NCI-H1417 (cell line): ENCODE measurements at regions not wholly inside any gene's neighbourhood (a gene's known extent, or its start where the extent isn't known, plus 50 kb on each side); places are given as distances from the start of the nearest gene placed in this dataset.

ENCODE experiments used
- DNase-seq, 3 experiments: peaks; one replicate each; lab custom pipeline; 2025; lab: John Stamatoyannopoulos, UW

DNA sequence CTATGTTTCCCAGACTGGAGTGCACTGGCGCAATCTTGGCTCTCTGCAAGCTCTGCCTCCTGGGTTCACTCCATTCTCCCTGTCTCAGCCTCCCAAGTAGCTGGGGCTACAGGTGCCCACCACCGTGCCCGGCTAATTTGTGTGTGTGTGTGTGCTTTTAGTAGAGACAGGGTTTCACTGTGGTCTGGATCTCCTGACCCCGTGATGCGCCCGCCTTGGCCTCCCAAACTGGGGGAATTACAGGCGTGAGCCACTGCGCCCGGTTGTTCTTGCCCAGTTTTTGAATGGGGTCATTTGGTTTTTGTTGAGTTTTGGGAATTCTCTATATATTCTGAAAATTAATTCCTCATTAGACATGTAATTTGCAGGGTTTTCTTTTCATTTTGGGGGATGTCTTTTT is 238.4 kb upstream of the PRR20A start:
- DNase-seq: no peak

DNA sequence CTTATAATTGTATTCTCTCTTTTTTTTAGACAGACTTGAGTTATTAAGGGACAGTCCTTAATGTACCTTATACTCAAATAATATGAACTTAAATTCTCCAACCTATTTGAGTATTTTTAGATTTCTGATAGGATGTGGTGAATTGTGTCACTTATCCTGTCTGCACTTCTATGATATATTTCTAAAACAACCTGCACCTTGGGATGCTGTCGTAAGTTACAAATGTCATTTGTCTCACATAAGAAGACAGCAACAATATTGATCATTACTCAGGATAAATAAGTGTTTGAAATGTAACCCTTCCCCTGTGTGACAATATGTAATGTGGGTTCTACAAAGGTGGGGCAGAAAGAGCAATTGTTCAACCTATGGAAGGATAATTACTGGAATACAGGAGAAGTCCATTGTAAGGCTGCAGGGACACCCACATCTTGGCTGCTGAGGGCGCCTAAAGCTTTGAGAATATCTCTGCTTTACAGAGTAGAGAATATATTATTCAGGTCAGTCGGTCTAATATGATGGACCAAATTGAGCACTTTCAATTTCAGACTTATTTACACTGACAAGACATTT is 236.9 kb upstream of the PRR20A start:
- no peak for DNase-seq

DNA sequence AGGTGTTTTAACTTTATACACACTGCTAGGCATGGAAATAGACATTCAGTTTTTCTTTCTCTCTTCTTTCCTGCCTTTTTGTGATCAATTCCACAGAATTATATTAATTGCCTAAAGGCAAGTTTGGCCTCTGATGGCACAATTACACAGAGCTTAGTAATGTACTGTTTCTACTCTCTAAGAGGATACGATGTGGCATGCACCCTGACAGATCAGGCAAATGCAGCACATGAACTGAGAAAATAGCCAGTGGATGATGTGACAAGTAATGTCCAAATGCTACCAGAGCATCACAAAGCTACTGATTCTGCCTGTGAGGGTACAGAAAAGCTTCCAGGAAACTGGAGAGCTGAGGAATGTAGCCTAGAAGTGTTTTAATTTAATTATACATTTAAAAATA is 233.8 kb upstream of the PRR20A start:
- DNase-seq: no peak

DNA sequence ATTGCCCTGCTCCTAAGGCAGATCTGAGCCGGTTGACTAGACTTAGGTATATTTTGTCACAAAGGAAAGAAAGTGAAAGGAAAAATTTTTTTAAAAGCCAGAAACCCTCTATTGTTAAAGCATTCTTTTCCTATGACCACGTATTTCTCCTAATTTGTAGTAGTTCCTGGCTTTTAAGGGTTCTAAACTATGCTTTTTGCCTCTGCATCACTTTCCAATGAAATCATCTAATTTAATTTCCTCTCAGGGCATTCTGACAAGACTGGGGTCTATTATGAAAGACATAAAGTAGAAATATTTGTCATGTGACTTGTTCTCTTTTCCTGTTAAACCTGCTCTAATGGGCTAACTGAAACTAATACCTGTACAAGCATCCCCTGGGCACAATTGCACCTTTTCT is 233.0 kb upstream of the PRR20A start:
- no peak for DNase-seq

DNA sequence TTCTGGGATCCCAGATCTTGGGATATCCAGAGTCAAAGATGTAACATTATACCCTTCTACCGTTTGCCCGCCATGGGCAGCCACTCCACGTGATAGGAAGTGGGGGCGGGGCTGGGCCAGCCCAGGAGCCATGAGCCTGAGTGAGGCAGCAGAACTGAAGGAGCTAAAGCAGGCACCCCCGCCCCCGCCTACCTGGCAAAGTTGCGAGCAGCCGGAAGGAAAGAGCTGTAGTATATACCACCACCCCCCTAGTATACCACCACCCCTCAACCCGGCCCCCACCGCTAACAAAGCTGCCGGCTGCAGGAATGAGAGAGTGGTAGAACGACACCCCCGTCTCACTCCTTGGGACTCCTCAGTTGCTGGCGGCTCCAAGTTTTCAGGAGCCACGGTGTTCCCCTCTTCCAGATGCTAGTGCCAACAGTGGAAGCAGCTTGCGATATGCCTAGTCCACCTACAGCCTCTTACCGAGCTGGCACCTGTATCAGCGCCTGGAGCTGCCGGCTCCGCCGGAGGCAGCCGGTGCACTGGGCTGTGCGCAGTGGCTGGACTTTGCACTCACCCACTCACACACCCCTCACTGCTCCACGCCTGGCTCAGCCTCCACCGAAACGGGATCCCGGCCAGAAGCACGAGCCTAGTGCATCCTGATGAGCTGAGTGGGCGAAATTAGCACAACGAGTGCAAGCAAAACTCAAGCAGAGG is 230.7 kb upstream of the PRR20A start:
- no peak for DNase-seq

DNA sequence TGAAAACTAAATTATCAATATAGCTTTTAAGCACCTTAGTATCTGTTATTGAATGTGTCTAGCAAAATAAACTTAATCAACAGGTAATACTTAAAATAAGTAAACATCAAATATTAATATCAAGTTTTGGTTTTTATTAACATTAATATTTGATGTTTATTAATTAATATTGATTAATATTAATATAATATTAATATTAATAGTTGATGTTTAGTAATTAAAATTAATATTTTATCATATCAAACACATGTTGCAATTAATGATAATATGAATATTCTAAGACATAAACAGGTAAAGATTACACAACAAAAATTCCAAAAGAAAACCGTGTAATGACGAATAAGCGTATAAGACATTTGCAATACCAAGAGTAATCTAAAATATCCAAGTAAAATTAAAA is 222.8 kb upstream of the PRR20A start:
- no peak for DNase-seq

DNA sequence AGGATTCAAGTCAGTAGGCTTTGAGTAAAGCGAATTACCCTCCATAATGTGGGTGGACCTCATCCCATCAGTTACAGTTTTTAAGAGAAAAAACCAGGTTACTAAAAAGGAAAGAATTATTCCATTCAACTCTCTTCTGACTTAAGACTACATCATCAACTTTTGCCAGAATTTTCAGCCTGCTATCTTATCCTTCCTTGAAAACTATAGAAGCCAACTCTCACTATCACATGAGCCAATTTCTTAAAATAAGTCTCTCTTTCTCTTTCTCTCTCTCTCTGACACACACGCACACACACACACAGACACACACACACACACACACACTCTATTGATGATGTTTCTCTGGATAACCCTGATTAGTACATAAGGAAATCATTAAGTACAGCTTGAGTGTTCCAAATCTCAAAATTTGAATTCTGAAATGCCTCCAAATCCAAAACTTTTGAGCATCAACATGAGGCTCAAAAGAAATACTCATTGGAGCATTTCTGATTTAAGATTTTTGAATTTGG is 217.0 kb upstream of the PRR20A start:
- no peak for DNase-seq

DNA sequence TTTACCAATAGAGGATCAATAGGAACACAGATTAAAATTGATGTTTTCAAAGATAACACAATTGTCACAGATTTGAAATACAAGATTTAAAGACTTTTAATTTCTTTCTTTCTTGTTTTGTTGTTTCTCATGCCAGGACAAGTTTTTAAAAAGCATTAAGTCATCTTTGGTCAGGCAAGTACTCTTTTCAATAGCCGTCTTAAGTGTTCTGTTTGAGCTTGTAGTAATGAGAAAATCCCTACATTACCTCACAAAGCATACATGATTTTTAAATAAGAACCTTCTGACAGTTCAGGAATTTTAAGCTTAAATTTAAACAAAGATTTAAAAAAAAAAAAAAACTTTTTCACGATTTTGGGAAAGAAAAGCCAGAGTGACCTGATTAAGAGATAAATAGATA is 216.3 kb upstream of the PRR20A start:
- DNase-seq: no peak

DNA sequence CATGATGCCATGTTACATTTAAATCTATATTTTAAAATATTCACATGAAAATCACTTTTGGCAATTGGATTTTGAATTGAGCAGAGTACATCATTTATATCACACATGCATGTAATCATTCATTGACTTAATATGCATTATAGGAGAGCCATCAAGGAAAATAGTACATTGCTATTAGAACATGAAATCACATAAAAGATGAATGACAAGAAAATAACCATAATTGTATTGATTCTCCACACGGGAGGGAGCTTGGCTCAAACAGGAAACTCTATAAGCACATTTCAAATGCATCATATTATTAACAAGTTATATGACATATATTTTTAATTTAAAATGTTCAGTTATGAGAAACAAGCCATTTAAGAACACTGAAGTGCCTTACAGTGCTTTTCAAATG is 208.6 kb upstream of the PRR20A start:
- DNase-seq: peak in 2 of 3 experiments; percentile 49 to 90

DNA sequence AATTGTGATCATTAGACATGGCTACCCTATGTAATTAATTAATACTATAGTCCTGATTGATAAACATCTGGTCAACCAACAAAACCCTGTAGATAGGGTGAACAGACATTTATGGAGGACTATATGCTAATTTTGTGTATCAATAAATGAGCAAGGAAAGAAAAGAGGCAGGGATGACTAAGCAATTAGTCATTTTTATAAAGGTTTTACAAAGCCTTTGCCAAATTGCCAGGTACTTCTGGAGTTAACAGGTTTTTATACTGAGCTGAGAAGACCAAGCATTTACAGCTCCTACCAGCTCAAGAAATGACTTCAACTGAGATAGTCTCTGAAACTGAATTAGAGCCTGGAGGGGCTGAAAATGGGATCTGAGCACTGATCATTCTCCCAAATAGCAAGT is 186.8 kb upstream of the PRR20A start:
- DNase-seq: no peak

DNA sequence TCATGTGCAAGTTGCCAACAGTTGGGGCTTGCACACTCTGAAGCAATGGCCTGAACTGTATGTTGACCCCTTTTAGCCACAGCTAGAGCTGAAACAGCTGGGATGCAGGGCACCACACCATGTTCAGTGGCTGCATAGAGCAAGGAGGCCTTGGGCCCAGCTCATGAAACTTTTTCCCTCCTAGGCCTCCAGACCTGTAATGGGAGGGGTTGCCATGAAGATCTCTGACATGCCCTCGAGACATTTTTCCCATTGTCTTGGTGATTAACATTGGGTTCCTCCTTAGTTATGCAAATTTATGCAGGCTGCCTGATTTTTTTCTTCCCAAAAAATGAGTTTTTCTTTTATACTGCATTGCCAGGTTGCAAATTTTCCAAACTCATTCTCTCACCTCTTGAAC is 165.1 kb upstream of the PRR20A start:
- no peak for DNase-seq

DNA sequence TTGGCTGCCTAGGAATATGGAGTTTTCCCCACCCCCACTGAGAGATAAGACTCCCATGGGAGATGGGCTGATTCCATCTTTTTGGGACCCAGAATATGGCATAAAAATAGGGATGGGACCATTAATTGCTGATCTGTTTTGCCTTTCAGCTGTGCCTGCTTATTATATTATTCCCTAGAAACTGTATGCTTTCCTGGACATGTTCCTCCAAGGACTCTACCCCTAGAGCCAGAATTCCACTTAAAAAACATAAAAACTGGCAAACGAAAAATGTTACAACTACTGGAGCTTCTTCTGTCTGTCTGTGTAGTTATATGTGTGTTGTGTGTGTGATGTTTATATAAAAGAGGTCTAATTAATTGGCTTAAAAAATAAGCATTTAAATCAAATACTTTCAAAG is 159.9 kb upstream of the PRR20A start:
- no peak for DNase-seq

DNA sequence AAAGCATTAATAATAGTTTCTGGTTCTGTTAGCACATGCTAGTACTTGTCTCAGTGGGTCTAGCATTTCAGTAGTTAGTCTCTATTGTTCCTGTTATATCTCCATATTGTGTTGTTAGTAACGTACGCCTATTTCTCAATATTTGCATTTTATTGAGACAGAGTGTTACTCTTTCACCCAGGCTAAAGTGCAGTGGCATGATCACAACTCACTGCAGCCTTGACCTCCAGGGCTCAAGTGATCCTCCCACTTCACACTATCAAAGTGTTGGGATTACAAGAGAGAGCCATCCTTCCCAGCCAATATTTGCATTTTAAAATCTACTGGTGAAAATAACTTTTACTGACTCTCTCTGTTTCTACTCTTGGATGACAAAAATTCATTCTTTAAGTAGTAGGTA is 154.6 kb upstream of the PRR20A start:
- no peak for DNase-seq

DNA sequence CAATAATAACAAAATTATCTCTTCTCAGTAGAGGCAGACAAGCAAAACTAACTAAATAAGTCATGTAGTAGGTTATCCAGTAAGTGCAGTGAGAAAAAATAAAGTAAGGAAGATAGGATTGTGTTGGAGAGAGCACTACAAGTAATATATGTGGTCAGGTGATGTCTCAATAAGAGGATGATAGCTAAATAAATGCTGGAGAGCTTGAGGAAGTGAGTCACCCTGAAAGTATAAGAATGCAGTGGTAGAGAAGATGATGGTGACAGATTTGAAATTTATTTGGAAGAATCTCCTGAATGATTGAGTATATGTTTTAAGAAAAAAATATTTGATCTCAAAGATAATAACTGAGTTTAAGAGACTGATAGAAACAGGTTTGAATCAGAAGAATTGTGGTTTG is 152.2 kb upstream of the PRR20A start:
- no peak for DNase-seq

DNA sequence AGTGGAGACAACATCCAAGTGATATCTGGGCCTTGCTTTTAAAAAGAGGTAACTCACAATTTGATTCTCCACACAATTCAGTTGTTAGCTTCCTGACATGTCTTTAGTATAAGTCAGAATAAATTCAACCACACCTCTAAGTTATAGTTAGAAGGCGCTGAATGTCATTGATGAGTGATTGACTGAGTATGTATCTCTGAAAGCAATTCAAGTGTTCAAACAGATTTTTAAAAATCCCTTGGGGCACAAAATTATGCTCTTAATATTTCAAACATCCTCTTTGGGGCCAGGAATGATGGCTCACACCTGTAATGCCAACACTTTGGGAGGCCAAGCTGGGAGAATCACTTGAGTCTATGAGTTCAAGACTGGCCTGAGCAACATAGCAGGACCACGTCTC is 137.0 kb upstream of the PRR20A start:
- no peak for DNase-seq

DNA sequence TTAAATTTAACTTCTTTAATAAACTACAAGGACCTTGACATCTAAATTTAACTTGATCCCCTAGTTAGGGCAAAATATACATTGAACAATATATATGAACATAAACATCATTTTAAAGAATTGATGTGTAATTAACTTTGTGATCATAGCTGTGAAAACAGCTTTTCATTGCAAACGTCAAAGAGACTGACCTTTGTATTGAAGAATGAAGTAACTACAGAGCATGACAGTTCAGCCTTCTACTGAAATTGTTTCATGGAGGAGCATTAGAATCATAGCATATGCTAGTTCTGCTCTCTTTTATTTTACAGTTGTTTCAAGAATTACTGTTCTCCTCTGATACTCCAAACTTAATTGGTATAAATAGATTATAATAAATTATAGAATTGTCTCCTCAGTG is 123.4 kb upstream of the PRR20A start:
- DNase-seq: no peak

DNA sequence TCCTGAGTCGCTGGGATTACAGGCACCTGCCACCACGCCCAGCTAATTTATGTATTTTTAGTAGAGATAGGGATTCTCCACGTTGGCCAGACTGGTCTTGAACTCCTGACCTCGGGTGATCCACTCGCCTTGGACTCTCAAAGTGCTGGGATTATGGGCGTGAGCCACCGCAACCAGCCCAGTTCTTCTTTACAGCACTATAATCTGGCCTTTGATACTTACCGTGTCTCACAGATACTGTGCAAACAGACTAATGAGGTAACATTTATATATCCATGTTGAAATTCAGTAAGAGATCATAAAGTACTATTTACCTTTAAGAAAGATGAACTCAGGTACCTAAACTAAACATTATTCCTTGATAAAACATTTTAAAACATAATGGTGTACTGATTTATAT is 121.8 kb upstream of the PRR20A start:
- DNase-seq: no peak

DNA sequence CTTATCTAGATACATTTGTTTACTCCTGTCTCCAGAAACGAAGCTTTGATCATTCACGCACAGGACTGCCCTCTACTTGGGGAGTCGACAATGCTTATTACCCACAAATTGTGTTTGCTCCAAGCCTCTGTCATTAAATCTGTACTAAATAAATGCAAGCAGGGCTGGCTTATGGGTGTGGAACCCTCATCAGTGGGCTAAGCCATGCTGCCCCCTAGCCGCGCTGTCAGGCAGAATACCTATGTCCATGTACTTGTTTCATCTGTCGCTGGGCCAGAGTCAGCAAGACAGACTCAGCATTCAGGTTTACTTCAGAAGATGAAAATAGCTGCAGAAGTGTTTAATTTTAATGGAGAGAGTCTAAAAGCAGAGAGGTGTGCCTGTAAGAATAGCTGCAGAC is 110.0 kb upstream of the PRR20A start:
- DNase-seq: no peak

DNA sequence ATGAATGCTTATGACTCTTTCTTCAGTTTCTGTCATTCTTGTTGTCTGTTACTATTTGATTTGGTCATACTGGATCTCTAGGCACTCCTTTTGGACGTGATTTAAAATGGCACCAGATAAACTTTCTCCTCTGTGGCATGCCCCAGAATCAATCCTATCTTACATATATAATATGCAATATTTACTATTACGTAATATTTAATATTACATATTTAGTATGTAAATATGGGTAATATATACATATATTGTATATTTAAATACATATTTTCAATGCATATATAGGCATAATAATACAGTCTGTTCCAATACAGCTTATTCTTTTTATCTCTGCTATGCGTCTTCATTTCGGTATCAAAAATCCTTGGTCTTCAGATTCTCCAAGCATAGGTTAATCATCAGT is 104.4 kb upstream of the PRR20A start:
- DNase-seq: no peak

DNA sequence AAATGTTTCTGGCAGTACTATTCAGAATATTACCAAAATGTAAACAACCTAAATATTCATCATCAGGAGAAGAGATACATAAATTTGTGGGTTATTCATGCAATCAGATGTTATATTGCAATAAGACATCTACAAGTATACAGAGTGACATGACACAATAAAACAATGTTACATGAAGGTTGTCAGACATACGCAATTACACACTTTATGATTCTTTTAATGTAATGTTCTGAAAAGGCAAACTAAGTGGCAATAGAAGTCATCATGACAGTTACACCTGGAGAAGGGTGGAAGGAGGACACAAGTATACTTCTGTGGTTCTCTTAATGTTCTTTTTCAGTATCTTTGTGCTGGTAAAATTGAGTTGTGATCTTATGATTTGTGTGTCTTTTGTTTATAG is 95.8 kb upstream of the PRR20A start:
- DNase-seq: no peak

DNA sequence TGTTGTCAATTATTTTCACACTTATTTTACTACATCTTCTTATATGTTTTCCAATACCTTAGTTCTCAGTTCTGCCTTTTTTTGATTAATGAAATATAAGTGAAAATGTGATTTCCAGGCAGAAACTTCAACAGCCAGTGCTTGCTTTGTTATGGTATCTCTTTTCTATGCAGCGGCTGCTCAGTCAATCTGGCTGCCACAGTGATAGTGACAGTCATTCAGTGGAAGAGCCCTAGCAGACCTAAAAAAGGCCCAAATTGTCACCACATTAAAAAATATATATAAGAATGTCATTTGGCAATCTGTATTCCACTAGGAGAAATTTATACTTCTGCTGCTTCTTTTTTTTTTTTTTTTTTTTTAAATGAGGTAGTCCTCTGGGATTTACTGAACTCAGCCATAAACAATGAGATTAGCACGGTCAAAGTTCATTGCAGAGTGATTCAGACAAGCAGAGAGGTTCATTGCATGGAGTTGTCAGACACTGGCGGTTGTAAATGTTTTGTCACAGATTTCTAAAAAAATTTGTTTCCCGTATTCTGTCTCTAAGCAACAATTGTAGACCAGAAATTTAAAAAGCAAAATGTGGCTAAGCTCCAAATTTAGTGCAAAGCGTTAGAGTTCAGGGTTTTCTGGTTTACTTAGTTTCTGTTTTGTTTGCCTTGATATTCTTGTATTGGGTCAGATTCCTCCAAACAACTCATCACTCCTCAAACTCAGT is 94.7 kb upstream of the PRR20A start:
- DNase-seq: no peak

DNA sequence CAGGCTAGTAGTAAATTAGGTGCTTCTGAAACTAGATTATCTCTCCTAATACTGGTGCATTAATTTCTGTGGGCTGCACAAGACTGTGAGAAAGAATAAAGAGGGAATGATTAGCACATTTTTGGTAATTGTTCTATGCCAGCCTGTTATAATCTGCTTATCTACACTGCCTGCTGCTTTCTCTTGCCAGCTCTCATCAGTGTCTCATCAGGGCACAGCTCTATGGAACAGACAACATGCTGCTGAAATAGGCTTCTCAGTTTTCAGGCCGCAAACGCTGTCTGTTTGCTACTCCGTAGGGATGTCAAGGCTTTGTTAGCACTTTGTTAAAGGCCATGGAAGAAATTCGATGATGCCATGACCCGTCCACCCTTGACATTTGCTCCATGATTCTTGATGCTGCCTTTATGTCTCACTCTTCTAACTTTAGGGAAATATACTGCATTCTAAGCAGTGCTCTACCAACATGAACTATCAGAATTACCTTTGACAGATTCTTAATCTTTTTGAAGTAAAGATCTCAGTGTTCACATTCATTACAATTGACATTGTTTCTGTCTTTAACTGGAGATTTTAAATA is 84.0 kb upstream of the PRR20A start:
- DNase-seq: peak in 2 of 3 experiments; percentile 11 to 74

DNA sequence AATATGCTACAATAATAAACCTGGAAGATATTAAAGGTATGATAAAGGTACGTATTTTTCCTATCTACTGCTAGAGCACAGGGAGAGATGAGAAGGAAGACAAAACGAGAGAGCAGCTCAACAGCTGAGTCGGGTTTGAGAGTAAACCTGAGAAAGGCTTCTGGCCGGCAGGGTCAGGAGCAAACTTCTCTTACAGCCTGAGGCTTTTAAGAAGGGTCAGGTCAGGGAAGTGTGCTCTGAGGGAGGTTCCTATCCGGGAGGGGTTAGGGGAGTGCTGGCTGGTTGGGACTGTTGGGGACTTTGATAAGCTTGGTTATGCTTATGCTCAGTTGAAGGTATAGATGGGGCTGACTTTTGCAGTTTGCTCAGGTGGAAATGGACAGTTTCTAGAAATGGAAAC is 77.7 kb upstream of the PRR20A start:
- DNase-seq: no peak
